CD4-positive, alpha-beta T cell treated with Interferon alpha-2 for 1 hour (primary cell): ENCODE measurements at regions not wholly inside any gene's neighbourhood (a gene's known extent, or its start where the extent isn't known, plus 50 kb on each side); places are given as distances from the start of the nearest gene placed in this dataset.

Experiments
- DNase-seq, 2 donors: peaks; one replicate each; pipeline ENCODE4 v3.0.0-alpha.2; 2020 to 2022

DNA sequence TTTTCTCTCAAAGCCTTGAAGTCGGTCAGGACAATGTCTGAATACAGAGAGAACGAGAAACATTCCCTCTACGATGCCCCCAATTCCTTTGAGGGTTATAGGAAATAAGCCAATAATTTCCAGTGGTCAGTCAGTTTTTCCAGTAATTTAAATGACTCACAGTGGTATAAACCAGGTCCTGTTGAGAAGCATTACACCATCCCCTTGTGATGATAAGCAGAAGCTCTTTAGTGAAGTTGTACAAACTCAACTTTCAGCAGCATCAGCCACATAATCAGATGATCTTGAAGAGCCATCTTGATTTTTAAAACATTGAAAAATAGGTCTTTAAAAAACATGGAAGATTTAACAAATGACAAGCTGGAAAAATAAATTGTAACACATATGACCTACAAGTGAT, 173.9 kb upstream of the ZNF462 start:
- DNase-seq = no peak

GRCh38 chr9:106691627-106692026, 171.3 kb upstream of the ZNF462 start:
- no peak for DNase-seq

GRCh38 chr9:106693558-106693957, 169.4 kb upstream of the ZNF462 start:
- DNase-seq = no peak

GRCh38 chr9:106696804-106697203, 166.2 kb upstream of the ZNF462 start:
- DNase-seq = no peak

DNA sequence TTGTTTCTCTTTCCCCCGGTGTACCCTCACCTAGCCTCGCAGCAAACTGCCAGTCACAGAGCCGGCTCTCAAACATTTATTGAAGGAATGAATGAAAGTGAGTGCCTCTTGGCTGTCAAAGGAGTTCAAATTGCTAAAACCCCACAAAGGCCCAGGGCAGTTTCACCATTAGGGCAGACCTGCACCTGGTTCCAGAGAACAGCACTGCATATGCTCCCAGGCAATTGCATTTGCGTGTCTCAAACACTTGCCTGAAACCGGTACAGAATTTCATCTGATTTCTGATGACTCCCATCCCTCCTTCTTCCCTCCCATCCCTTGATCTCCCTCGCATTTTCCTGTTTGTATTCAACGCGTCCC, 165.6 kb upstream of the ZNF462 start:
- DNase-seq = no peak

- no peak for DNase-seq
Observed at GRCh38 chr9:106697750-106698502, 165.0 kb upstream of the ZNF462 start.

GRCh38 chr9:106700676-106701075, 162.3 kb upstream of the ZNF462 start:
- no peak for DNase-seq

DNA sequence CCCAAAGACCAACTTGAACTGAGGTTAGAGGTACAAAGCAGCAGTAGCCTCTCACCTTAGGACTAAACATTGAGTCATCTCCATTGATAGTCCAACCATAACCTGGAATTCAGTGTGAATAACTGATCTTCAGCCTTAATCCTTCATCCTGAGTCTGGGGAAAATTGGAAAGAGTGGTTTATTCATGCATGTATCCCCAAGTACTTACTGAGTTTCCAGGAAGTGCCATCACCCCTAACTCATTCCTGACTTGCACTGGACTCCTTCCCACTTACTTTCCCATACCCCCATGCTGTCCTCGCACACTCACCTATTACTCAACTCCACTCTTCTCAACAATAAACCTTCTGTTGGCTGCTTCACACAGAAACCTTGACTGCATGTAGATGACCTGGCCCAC, 161.4 kb upstream of the ZNF462 start:
- no peak for DNase-seq

DNA sequence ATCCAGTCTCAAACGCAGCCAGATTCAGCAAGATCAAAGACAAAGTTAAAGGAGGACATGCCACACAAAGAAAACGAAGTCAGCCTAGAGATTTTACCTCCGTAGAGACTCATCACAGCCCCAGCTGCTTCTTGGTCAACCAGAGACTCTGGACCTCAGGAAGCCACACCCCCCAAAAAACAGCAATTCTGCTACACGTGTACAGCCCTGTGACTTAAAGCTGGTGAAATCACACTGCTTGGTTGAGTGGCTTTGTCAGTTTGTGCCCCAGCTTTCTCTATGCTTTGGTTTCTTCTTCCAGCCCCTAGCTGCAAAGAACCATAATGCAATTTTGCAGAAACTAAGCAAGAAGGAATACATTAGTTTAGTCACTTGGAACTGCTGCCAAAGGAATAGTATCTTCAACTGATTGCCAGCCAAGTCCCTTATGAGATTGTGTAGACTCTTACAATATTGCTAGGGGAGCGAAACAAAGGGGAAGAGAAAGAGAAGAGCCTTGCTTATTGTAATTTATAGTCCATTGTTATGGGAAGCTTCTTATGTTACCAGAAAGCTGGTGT, 158.8 kb upstream of the ZNF462 start:
- no peak for DNase-seq

DNA sequence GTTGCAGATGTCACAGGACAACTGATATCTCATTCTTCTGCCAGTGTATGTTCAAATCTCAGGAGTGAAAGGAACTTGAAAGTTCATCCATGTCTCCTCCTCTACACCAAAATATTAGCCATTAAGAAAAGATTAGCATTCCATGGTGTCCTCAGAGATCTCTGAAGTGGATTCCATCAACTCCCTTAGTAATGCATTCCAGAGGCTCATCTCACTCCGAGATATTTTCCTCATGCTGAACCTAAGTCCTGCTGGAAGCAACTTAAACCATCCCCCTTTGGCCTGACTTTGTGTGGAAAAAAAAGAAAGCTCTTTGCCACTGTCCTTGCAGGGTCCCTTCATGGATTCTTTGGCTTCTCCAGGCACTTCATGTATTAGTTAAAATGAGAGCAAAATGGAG, 155.7 kb upstream of the ZNF462 start:
- no peak for DNase-seq

GRCh38 chr9:106707738-106708474, 155.1 kb upstream of the ZNF462 start:
- no peak for DNase-seq

DNA sequence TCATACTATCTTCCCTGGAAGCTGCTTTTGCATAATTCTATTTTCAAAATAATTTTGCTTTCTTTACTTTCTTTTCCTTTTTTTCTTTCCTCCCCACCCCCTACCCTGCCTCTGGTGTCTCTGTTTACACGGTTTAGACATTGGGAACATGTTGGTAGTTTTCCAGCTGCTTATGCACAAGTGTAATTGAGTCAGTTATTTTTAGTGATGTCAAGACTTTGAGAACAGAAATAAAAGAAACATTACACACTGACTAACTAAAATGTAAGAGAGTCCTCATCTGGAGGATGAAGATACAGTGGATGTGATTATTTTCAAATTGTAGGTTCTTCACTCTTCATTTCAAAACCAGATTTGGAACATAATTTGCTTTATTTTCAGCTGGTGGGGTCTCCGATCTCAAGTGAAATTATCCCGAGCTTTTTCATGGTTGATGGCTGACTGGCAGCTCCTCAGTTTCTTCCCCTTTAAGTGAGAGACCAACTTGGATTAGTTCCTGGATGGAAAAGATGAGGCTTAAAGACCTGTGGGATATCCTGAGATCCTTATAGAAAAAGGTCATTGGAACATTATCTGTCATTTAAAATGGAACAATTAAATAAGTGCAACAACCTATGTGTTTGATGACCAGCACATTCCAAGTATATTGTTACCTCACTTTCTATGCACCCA, 154.4 kb upstream of the ZNF462 start:
- DNase-seq = no peak

DNA sequence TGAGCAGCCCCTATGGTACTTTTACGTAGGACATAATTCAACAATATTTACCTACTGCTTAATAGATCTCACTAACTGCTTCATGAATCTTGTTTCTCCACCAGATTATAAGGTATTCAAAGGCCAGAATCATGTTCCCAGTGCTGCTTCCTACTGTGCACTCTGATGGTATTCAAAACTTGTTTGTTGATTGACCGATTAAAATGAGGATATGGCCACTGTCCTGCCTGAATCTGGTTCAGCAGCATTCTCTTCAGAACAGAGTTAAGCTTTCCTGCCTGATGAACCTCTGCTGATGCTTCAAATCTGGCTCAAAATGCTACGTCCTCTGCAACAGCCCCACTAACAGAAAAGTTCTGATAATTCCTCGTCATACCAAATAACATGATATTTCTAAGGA, 150.7 kb upstream of the ZNF462 start:
- no peak for DNase-seq

- no peak for DNase-seq
Observed at GRCh38 chr9:106713206-106713605, 149.8 kb upstream of the ZNF462 start.

DNA sequence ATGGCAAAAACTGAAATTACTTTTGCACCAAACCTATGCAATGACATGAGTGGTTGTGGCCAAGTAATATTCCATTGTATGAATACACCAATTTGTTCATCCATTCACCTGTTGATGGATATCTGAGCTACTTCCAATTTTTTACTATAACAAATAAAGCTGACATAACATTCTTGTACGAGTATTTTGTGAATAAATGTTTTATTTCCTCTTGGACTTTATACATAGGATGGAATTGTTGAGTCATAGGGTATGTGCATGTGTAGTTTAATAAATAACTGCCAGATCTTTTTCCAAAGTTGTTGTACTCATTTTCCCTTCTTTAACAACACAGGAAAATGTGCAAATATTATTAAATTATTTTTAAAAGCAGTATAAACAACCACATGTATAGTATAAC, 146.1 kb upstream of the ZNF462 start:
- no peak for DNase-seq

- DNase-seq = no peak
Observed at GRCh38 chr9:106717686-106718085, 145.3 kb upstream of the ZNF462 start.

DNA sequence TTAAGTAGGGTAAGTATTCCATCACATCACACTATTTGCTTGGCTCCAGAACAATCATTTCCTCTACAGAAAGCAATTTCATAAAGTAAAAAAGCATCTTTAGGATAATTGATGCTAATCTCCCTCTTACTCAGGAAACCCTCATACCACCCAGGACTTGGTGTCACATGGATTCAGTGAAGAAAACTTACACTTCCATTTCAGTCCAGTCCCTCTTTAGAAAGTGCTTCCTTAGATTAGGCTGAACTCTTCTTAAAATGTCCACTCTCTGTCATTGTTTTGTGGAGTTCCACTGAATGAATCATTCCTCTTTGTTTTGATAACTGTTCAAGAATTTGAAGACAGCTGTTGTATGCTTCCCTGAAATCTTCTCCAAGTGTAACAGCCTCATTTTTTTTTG, 144.0 kb upstream of the ZNF462 start:
- no peak for DNase-seq

DNA sequence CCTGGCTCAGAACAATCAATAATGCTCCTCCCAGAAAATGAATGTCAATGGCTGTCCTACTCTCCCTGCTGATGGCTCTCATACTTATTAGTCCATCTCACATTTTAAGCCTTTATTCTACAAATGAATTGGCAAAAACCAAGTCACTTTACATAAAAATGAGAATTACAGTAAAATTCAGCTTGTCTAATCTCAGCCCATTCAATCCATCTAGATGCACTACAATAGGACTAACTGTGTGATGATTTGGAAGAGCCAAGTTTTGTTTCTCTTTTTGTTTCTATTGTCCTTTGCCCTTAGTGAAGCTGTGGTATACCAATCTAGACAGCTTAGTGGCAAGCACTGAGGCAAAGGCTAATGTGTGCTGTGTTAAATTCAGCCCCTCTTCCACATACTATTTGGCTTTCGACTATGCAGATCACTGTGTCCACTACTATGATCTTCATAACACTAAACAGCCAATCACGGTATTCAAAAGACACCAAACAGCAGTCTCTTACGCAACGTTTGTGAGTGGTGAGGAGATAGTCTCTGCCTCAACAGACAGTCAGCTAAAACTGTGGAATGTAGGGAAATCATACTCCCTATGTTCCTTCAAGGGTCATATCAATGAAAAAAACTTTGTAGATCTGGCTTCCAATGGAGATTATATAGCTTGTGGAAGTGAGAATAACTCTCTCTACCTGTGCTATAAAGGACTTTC, 140.8 kb upstream of the ZNF462 start:
- DNase-seq = no peak

DNA sequence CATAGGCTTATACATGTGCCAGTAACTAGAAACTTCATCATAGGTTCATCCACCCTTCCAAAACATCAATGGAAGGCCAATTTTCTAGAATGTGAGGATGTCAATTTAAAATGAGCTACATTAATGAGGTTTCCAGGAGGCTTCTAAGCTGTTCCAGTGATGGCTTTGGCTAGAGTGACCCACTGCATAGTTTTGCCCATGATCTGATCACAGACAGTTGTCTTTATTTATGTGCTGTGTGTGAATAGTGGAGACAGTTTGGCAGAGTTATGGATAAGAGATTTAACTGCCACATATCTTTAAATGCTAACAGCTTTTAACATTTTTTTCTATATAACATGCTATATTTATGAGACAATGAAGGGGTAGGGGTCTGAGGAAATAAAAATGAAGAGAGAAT, 139.0 kb upstream of the ZNF462 start:
- no peak for DNase-seq

- DNase-seq = no peak
Observed at GRCh38 chr9:106724566-106724965, 138.4 kb upstream of the ZNF462 start.

- no peak for DNase-seq
Observed at GRCh38 chr9:106726070-106726815, 136.7 kb upstream of the ZNF462 start.

DNA sequence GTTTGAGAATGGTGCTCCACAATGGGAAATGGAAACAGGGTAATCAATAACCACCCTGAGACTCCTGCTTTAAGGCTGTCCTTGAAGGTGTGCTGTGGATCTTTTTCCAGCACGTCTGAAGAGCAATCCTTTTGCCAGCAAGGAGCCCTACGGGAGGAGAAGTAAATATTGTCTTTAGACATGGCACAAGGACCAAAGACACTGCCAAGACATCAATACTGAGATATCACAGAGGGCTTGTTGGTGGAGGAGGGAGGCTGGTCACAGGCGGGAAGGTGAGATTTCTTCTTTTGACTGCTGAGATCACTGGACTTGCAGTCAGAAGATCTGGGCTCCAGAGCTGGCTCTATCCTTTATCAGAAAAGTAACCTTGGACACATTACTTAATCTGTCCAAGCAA, 135.0 kb upstream of the ZNF462 start:
- no peak for DNase-seq
